ENCODE measurements at regions not wholly inside any gene's neighbourhood (a gene's known extent, or its start where the extent isn't known, plus 50 kb on each side); places are given as distances from the start of the nearest gene placed in this dataset.
"Not testable (repeated sequence)": the region's sequence is repeated elsewhere in the genome, so short reads cannot be mapped to it uniquely, and the experiment has no call there.

DNA sequence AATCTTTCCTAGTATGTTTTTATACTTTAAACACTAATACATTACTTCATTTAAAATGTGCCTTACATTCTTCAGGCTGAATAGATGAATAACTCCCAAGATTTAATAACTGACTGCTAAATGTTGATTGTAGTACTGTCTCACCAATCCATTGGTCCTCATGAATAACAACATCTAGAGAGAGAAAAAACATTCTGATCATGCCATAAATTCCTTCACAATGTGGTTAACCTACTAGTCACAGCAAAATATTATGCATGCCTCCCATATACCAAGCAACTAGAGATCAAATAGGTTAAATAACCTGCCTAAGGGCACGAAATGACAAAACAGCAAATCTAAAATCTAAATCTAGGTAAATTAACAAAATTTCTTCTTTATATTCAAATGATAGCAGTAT is 66.2 kb downstream of the SYT15 start:
- DNase-seq; H3K9me3 ChIP-seq; H3K27me3 ChIP-seq; H3K36me3 ChIP-seq; H3K4me1 ChIP-seq; H3K4me3 ChIP-seq; intact Hi-C loops (cut with DNase I; ENCODE audit: low total_unique reads); H3K27ac ChIP-seq: not testable (repeated sequence)

DNA sequence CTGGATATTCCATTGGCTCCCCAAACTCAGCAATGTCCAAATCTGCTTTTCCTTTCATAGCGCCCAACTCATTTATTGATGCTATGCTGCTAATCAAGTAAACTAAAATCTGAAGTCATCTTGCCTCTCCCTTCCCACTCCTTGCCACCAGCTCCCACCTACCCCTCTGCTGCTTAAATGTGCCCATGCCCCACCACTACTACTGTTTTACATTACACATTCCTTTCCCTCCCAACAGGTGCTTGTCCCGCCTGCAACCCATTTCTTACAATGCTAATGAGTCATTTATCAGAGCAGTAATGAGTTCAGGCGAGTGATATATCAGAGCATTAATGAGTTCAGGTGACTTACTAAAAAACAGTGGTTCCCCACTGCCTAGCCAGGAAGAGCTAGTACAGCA is 67.2 kb downstream of the SYT15 start:
- H3K27me3 ChIP-seq; intact Hi-C loops (cut with DNase I; ENCODE audit: low total_unique reads); H3K4me3 ChIP-seq; H3K27ac ChIP-seq; H3K9me3 ChIP-seq; H3K36me3 ChIP-seq; H3K4me1 ChIP-seq; DNase-seq: not testable (repeated sequence)

DNA sequence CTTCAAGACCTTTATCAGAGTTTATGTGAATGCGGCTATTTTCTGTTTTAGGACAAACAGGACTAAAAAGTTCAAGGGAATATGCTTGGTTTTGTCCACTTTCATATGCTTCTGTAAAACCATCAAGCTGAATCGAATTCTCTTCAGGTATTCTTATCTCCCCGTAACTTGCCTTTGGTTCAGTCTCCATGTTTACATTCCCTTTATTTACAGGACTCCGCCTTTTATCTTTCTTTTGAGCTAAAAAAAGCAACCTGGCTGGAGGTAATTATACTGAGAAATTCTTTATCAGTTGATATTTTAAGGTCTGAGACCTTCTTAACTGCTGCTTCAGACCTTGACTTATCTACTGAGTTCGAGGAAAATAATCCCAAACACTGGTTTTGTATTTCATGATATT is 72.0 kb downstream of the SYT15 start:
- DNase-seq; H3K27me3 ChIP-seq; H3K4me3 ChIP-seq; H3K4me1 ChIP-seq; intact Hi-C loops (cut with DNase I; ENCODE audit: low total_unique reads); H3K27ac ChIP-seq; H3K36me3 ChIP-seq; H3K9me3 ChIP-seq: not testable (repeated sequence)

DNA sequence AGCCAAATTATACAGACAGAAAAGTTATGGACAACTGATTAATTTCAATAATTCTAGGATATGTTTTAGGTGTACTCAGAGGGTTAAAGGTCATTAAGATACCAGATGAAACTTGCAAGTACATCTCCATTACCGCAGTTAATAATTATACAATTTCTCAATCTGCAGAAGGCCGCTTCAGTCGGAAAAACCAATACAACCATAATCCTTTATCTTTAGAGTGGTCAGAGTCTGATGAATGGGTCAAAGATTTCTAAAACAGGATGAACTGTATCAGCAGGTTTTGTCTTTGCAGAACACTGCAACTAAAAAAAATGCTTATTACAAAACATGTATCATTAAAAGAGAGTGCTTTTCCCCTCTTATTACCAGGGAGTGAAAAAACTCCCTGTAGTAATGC is 78.5 kb downstream of the SYT15 start:
- DNase-seq; intact Hi-C loops (cut with DNase I; ENCODE audit: low total_unique reads); H3K4me3 ChIP-seq; H3K4me1 ChIP-seq; H3K36me3 ChIP-seq; H3K27ac ChIP-seq; H3K9me3 ChIP-seq; H3K27me3 ChIP-seq: not testable (repeated sequence)

DNA sequence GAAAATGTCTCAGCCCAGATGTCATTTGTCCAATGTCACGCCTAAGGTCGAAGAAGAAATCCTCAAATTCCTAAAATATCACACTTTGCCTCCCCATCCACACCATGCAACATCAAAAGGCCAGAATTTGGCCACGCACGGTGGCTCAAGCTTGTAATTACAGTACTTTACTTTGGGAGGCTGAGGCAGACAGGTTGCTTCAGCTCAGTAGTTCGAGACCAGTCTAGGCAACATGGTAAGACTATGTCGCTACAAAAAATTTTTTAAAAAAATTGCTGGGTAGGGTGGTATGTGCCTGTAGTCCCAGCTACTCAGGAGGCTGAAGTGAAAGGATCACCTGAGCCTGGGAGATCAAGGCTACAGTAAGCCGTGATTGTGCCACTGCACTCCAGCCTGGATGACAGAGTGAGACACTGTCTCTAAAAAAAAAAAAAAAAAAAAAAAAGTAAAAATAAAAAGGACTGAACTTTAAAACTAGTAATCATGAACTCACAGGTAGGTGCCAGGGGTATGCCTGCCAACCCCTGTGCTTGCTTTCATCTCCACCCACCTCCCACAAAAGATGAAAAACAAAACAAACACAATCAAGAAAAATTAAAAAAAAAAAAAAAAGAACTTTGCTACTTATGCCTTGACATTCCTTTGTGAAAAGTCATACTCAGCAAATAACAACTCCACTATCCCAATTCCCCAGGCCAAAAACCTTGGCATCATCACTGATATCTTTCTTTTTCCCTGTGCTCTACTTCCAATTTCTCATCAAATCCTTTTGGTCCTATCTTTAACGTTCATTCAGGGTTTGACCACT is 81.3 kb downstream of the SYT15 start:
- H3K4me3 ChIP-seq; H3K27me3 ChIP-seq; intact Hi-C loops (cut with DNase I; ENCODE audit: low total_unique reads); H3K27ac ChIP-seq; H3K36me3 ChIP-seq; DNase-seq; H3K9me3 ChIP-seq; H3K4me1 ChIP-seq: not testable (repeated sequence)

DNA sequence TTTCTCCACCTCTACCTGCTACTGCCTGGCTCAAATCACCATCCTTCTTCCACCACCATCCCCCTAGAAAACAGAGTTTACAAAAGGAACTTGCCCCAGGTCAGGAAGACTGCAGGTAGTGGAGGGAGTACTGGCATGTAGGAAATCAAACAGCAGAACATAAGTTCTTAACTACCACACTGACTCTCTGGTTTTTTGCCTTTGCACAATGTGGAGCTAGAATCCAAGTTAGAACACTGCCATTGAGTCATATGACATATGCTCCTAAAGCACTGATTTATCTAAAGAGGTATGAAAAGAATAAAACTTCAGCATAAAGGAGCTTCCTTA is 81.9 kb downstream of the SYT15 start:
- H3K27ac ChIP-seq; H3K27me3 ChIP-seq; H3K4me3 ChIP-seq; H3K36me3 ChIP-seq; H3K4me1 ChIP-seq; DNase-seq; H3K9me3 ChIP-seq; intact Hi-C loops (cut with DNase I; ENCODE audit: low total_unique reads): not testable (repeated sequence)

DNA sequence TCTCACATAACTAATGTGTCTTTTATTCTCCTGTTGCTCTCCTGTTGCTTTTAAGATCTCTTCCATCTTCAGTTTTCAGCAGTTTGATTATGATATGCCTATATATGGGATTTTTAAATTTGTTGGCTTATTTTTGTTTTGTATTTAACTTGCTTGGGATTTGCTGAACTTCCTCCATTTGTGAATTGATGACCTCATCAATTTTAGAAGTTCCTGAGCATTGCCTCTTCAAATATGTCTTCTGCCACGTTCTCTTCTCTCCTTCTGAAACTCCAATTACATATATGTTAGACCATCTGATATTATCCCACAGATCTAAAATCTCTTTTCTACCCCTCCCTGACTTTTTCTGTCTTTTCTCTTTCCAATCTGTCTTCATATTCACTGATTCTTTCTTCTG is 86.6 kb downstream of the SYT15 start:
- H3K9me3 ChIP-seq; intact Hi-C loops (cut with DNase I; ENCODE audit: low total_unique reads); H3K36me3 ChIP-seq; H3K27ac ChIP-seq; DNase-seq; H3K27me3 ChIP-seq; H3K4me1 ChIP-seq; H3K4me3 ChIP-seq: not testable (repeated sequence)

DNA sequence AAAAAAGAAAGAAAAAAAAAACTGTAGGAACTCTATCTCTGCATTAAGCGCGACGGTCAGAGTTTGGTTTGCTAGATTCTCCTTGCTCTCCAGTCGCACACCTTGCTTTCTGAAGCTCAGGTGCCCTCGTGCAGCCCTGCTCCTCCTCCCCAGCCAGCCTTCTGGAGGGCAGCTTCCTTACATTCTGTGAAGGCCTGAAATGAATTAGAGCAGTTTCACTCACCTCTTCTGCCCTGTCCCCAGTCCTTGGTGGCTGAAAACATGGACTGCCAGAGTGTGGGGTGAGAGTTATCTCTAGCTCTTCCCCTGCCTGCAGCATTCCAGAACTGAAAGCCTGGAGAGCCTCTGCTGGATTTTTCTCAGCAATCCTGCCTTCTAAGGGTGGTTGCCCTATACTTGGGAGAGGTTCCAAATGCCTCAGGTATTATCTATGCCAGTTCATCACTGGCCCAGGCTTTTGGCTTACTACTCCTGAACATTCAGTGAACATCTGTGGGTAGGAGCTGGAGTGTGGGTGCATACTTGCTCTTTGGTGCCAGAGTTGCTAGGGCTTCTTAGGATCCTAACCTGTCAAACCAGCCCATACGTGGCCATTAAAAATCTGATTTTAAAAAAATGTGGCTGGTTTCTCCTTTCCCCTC is 89.5 kb downstream of the SYT15 start:
- DNase-seq; intact Hi-C loops (cut with DNase I; ENCODE audit: low total_unique reads); H3K36me3 ChIP-seq; H3K4me3 ChIP-seq; H3K4me1 ChIP-seq; H3K27ac ChIP-seq; H3K9me3 ChIP-seq; H3K27me3 ChIP-seq: not testable (repeated sequence)

DNA sequence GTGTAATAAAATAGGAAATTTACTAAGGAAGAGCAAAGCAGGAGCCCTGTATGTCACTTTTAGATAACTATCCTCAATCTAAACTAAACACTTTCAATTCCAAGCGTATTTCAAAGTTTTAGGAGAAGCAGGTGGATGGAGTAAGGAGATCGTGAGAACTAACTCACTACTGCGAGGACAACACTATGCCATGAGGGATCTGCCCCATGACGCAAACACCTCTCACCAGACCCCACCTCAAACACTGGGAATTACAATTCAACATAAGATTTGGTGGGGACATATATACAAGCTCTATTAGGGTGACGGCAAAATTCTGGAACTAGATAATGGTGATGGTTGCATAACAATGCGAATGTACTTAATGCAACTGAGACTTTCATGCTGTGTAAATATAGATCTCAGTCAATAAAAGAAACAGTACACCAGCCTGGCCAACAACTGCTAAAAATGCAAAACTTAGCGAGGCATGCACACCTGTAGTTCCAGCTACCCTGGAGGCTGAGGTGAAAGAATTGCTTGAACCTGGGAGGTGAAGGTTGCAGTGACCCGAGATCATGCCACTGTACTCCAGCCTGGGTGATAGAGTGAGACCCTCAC is 99.0 kb downstream of the SYT15 start:
- DNase-seq; intact Hi-C loops (cut with DNase I; ENCODE audit: low total_unique reads): not testable (repeated sequence)

DNA sequence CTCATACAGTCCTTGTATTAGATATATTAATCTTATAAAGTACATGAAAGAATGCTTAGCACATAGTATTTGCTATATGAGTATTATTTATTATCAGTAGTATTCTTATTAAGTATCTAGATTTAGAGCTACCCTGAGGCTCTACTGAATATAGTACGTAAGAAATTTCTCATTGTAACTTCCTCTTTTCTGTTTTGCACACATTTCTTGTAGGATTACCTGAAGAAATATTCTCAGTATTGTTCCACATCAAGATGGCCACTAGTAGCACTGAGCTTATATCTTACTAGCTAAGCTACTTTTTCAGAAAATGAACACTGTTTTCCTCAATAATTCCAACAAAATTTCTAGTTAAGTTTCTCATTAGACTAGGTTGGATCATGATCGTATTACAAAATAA is 112.5 kb downstream of the SYT15 start:
- not testable (repeated sequence) for DNase-seq

More for the DNA sequence above, 99.0 kb downstream of the SYT15 start:
- H3K27ac ChIP-seq, H3K36me3 ChIP-seq, H3K4me3 ChIP-seq, H3K4me1 ChIP-seq, H3K27me3 ChIP-seq, H3K9me3 ChIP-seq: not testable (repeated sequence)

DNA sequence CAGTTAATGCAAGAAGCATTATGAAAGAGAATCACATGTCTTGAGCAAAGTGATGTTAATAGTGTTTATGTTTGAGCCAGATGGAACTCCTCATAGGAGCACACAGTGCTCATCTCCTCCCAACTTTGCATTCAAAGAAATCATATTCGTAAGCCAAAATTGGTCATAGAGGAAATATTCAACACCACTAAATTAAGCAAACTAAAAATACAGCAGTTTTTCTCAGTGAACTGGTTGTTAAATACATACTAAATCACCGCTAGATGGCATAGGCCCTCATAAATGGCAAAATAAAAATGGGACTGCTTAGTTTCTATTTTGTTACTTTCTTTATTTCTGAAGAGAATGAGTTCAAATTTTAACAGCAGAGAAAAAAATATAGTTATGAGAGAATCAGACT is 114.3 kb downstream of the SYT15 start:
- H3K4me3 ChIP-seq: not testable (repeated sequence)

More for the DNA sequence above, 112.5 kb downstream of the SYT15 start:
- H3K4me3 ChIP-seq; H3K9me3 ChIP-seq; H3K36me3 ChIP-seq; H3K27ac ChIP-seq; H3K4me1 ChIP-seq; intact Hi-C loops (cut with DNase I; ENCODE audit: low total_unique reads); H3K27me3 ChIP-seq: not testable (repeated sequence)

DNA sequence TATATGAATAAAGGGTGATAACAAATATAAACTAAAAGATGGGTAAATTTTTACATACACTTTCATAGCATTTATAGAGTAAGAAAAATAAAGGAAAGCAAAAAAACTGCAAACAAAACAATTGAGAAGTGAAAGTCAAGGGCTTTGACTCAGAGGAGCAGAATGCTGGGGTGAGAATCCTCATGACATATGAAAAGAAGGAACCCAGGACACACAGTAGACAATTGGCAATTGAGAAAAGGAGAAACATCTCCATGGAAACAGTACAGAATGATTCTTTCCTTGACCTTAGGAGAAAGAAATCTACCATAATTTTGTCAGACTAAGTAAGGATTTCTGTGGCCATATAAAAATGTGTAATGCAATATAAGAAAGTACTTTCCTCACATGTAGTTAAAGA is 138.3 kb downstream of the SYT15 start:
- H3K4me3 ChIP-seq; H3K36me3 ChIP-seq; H3K27ac ChIP-seq; H3K27me3 ChIP-seq; DNase-seq; H3K4me1 ChIP-seq; intact Hi-C loops (cut with DNase I; ENCODE audit: low total_unique reads); H3K9me3 ChIP-seq: not testable (repeated sequence)

More for the DNA sequence above, 114.3 kb downstream of the SYT15 start:
- H3K27me3 ChIP-seq; H3K27ac ChIP-seq; intact Hi-C loops (cut with DNase I; ENCODE audit: low total_unique reads); H3K36me3 ChIP-seq; DNase-seq; H3K9me3 ChIP-seq; H3K4me1 ChIP-seq: not testable (repeated sequence)

DNA sequence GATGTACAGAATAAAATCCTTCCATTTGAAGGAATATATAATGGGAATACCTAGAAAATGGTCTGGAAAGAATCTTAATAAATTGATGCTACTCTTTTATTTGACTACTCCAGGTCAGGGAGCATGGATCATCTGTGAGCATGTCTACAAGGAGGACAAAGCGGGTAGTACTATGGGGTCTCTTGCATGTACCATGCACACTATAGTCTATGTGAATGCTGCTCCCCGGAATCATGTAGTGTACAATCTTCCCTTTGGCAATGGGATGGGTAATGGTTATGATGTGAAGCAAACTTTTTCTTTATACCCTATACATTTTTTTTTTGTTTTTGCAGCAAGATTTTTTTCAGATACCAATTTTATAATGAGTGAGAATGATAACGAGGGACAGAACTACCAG is 139.1 kb downstream of the SYT15 start:
- DNase-seq; H3K36me3 ChIP-seq; intact Hi-C loops (cut with DNase I; ENCODE audit: low total_unique reads); H3K4me1 ChIP-seq; H3K27ac ChIP-seq; H3K4me3 ChIP-seq; H3K27me3 ChIP-seq; H3K9me3 ChIP-seq: not testable (repeated sequence)
